HG03354 (cell line): ENCODE measurements at regions not wholly inside any gene's neighbourhood (a gene's known extent, or its start where the extent isn't known, plus 50 kb on each side); places are given as distances from the start of the nearest gene placed in this dataset.
"Not testable (repeated sequence)": the region's sequence is repeated elsewhere in the genome, so short reads cannot be mapped to it uniquely, and the experiment has no call there.

ENCODE experiments used
- ATAC-seq: cut with Tn5 transposase; IDR thresholded peaks from one replicate; pipeline ENCODE4 v1.9.1; 2021; ENCODE audit warnings: mild to moderate bottlenecking; ENCODE audit not compliant: unreplicated experiment, poor library complexity, severe bottlenecking

- ATAC-seq = no peak
Measured at GRCh38 chr5:105259581-105260217, 1697.1 kb upstream of the NUDT12 start.

GRCh38 chr5:105238561-105238960 lies 1676.0 kb upstream of the NUDT12 start:
- no peak for ATAC-seq

GRCh38 chr5:105230516-105231157 lies 1668.0 kb upstream of the NUDT12 start:
- ATAC-seq = no peak

- no peak for ATAC-seq
Measured at GRCh38 chr5:105218018-105218417, 1655.4 kb upstream of the NUDT12 start.

- ATAC-seq = no peak
Measured at GRCh38 chr5:105213078-105213477, 1650.5 kb upstream of the NUDT12 start.

GRCh38 chr5:105207066-105207465 lies 1644.5 kb upstream of the NUDT12 start:
- no peak for ATAC-seq

GRCh38 chr5:105197531-105197930 lies 1634.9 kb upstream of the NUDT12 start:
- ATAC-seq = no peak

GRCh38 chr5:105195765-105196164 lies 1633.2 kb upstream of the NUDT12 start:
- ATAC-seq = no peak

GRCh38 chr5:105172918-105173317 lies 1610.3 kb upstream of the NUDT12 start:
- ATAC-seq = no peak

GRCh38 chr5:105168806-105169205 lies 1606.2 kb upstream of the NUDT12 start:
- ATAC-seq = no peak

GRCh38 chr5:105167092-105167491 lies 1604.5 kb upstream of the NUDT12 start:
- no peak for ATAC-seq

- ATAC-seq = no peak
Measured at GRCh38 chr5:105163547-105163946, 1601.0 kb upstream of the NUDT12 start.

- ATAC-seq = not testable (repeated sequence)
Measured at GRCh38 chr5:105162557-105162956, 1600.0 kb upstream of the NUDT12 start.

GRCh38 chr5:105158526-105158925 lies 1595.9 kb upstream of the NUDT12 start:
- ATAC-seq = no peak

- ATAC-seq = no peak
Measured at GRCh38 chr5:105150323-105150722, 1587.7 kb upstream of the NUDT12 start.

- ATAC-seq = no peak
Measured at GRCh38 chr5:105146867-105147266, 1584.3 kb upstream of the NUDT12 start.

GRCh38 chr5:105145152-105145551 lies 1582.6 kb upstream of the NUDT12 start:
- no peak for ATAC-seq

GRCh38 chr5:105134328-105134727 lies 1571.7 kb upstream of the NUDT12 start:
- ATAC-seq = no peak

- no peak for ATAC-seq
Measured at GRCh38 chr5:105133087-105133486, 1570.5 kb upstream of the NUDT12 start.

- no peak for ATAC-seq
Measured at GRCh38 chr5:105132581-105132980, 1570.0 kb upstream of the NUDT12 start.

- no peak for ATAC-seq
Measured at GRCh38 chr5:105131045-105131444, 1568.5 kb upstream of the NUDT12 start.

- ATAC-seq = no peak
Measured at GRCh38 chr5:105101577-105101976, 1539.0 kb upstream of the NUDT12 start.
